ENCODE measurements at regions not wholly inside any gene's neighbourhood (a gene's known extent, or its start where the extent isn't known, plus 50 kb on each side); places are given as distances from the start of the nearest gene placed in this dataset.

DNA sequence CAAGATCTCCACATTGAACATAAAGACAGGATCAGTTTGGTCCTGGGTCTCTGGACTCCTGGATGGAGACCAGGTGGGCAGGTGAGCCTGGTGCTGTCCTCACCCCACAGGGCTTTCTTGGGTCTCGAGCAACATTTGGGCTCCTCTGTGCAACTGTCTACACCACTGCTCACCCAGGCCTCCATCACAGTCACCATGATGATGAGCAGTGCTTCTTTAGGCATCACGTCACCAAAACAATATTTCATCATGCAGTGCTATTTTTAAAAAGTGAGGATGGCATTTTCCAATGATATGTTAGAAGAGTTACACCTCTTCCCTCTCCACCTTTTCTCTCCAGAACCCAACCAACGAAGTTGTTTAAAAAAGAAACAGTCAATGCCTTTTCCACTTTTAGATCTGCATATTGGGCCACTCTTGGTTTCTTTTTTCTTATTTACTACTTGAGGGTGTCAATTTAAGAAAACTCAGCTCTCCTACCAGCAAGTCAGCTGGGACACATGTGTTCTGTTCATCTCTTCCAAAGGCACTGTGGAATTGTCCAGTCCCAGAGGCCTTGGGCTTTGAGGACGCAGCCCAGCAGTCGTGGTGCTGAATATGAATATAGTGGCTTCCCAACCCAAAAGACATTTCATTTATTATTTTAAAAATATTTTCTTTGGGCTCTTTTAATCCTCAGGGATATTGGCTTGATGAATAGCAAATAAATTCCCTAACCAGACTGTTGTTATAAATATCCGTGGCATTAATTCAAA lies 405.7 kb downstream of the KCNRG start:
- Histone ChIP-seq H2BK15ac (ENCODE audit: low read depth, low read length) (no peak overlapping the region), H2AK5ac (ENCODE audit: insufficient read length, low read length) (no peak overlapping the region), H3T11ph (ENCODE audit: low read length) (no peak overlapping the region), H2BK5ac (ENCODE audit: insufficient read length, low read length) (no peak overlapping the region), H4K8ac (replicated peaks; ENCODE audit: insufficient read length, low read depth, low read length) (no peak overlapping the region), H3K14ac (ENCODE audit: insufficient read depth, low read length) (no peak overlapping the region), H3K27me3 (ENCODE audit: insufficient read depth, low read length) (no peaks in the 10 kb centered on the region), H3K4me2 (ENCODE audit: insufficient read depth, insufficient read length, low read length) (no peak overlapping the region), H3K23me2 (ENCODE audit: insufficient read length, low read depth, low read length, poor library complexity, severe bottlenecking) (no peaks in the 10 kb centered on the region), H2AFZ (ENCODE audit: low read length) (no peak overlapping the region), H3K23ac (ENCODE audit: insufficient read length, low read depth, low read length) (no peak overlapping the region), H3K9me3 (ENCODE audit: control insufficient read depth, low read depth, low read length) (no peaks in the 10 kb centered on the region), H3K9ac (ENCODE audit: extremely low read depth, insufficient read length, low read length) (no peak overlapping the region), H2BK120ac (ENCODE audit: low read depth, low read length, poor library complexity, severe bottlenecking) (no peak overlapping the region), H4K91ac (ENCODE audit: insufficient read length, low read depth, low read length) (no peak overlapping the region), H2BK20ac (ENCODE audit: low read depth, low read length, poor library complexity, severe bottlenecking) (no peak overlapping the region), H3K4me1 (ENCODE audit: insufficient read depth, low read length) (no peaks in the 10 kb centered on the region), H4K20me1 (ENCODE audit: control insufficient read depth, insufficient read depth, insufficient read length) (no peaks in the 10 kb centered on the region), H3K27ac (ENCODE audit: insufficient read length, low read depth, low read length) (no peak overlapping the region), H3K4ac (ENCODE audit: low read depth, low read length) (no peak overlapping the region), H4K5ac (ENCODE audit: insufficient read length, low read depth, low read length) (no peak overlapping the region), H3K56ac (ENCODE audit: insufficient read length, low read depth, low read length) (no peak overlapping the region), H3K79me1 (ENCODE audit: insufficient read depth, low read depth, low read length, poor library complexity, severe bottlenecking) (no peaks in the 10 kb centered on the region), H2BK12ac (ENCODE audit: insufficient read length, low read depth, low read length) (no peak overlapping the region), H3K18ac (ENCODE audit: insufficient read length, low read depth, low read length) (no peak overlapping the region), H3K79me2 (ENCODE audit: insufficient read depth, low read length) (no peaks in the 10 kb centered on the region)
- no peak for DNase-seq
- Mint-ChIP-seq H3K4me3 (no peak overlapping the region), H3K9me3 (no peaks in the 10 kb centered on the region), H3K27ac (no peak overlapping the region), H3K27me3 (ENCODE audit: low read depth) (no peaks in the 10 kb centered on the region), H3K36me3 (ENCODE audit: insufficient read depth in 1 of 3, low read depth in 3 of 3) (peaks cover 2 to 14% (median 4%) of the 10 kb centered on the region in 3 experiments; a peak in 5 of 7 replicates), H3K4me1 (peaks cover 9 to 12% of the 10 kb centered on the region in 2 experiments)
- TF ChIP-seq, protein P1, sequence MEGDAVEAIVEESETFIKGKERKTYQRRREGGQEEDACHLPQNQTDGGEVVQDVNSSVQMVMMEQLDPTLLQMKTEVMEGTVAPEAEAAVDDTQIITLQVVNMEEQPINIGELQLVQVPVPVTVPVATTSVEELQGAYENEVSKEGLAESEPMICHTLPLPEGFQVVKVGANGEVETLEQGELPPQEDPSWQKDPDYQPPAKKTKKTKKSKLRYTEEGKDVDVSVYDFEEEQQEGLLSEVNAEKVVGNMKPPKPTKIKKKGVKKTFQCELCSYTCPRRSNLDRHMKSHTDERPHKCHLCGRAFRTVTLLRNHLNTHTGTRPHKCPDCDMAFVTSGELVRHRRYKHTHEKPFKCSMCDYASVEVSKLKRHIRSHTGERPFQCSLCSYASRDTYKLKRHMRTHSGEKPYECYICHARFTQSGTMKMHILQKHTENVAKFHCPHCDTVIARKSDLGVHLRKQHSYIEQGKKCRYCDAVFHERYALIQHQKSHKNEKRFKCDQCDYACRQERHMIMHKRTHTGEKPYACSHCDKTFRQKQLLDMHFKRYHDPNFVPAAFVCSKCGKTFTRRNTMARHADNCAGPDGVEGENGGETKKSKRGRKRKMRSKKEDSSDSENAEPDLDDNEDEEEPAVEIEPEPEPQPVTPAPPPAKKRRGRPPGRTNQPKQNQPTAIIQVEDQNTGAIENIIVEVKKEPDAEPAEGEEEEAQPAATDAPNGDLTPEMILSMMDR (conservative IDR thresholded peaks at IDR 0.05), result no peak
- WGBS (ENCODE audit: extremely low coverage, insufficient read length, low lambda C conversion rate), result no CpG with 5 or more reads among the region's 6 CpGs

Measured in H9 (cell line).